NCI-H128 (cell line): ENCODE measurements at regions not wholly inside any gene's neighbourhood (a gene's known extent, or its start where the extent isn't known, plus 50 kb on each side); places are given as distances from the start of the nearest gene placed in this dataset.

Experiments
- DNase-seq: peaks from one replicate; lab custom pipeline; 2025; ENCODE audit not compliant: unreplicated experiment; lab: John Stamatoyannopoulos, UW

DNA sequence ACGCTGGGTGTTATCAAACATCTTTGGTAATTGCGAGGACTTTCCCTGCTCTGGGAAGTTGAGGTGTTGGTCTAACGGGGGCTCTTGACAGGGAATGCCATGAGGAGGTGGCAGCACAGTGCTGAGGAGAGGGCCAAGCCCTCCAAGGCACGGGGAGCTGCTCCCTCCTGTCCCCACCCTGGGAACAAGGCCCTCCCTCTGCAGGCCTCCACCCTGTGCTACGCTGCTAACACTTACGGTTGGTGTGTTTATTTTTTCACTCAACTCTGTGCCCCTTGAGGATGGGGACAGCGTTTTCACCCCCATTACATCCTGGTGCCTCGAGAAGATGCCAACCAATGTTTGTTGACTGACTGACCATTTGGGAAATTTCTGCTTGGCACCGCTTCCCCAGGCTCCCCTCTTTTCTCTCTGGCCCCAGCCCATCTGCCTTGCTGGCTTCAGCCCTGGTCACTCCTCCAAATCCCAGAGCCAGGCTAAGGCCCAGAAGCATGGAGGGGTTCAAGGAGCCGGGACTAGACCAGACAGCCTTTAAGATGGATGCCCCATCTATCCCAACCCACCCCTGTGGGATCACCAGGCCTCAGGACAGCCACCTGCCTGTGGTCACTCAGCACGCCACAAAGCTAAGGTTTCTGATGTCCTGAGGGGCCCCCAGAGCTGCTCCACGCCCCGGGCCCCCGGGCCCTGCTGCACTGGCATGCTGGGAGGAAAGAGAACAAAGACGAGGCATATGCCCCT lies 125.7 kb downstream of the BARX1 start:
- no peak for DNase-seq

DNA sequence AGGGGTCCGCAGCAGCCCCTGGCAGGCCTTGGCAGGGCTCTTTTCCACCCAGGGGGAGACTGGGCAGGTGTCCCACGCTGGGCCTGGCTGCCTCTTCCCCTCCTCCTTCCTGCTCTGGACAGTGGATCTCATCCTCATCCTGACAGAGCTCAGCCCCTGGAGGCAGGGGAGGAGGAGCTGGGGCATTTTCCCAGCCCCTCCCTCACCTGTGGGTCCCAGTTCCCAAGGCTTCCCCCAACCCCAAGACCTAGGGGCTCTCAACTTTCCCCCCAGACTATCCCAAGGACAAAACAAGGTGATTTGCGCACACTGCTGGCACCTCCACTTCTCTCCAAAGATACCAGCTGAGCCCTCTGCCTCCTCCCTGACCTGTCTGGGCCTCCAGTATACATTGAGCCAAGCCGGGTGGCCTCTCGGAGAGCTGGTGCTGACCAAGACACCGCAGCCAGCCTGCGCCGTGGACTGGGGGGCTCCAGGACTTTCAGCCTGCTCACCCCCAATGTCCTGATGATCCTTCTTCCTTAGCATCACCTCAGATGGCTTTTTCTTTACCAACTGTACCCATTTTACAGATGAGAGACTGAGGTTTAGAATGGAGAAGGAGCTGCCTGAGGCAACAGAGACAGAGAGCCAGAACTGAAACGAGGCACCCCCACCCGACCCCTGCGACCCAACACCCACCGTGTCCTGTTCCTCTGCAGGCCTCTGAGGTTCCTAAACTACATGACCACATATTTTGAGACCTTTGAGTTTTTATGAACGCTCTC lies 126.6 kb downstream of the BARX1 start:
- DNase-seq = no peak

DNA sequence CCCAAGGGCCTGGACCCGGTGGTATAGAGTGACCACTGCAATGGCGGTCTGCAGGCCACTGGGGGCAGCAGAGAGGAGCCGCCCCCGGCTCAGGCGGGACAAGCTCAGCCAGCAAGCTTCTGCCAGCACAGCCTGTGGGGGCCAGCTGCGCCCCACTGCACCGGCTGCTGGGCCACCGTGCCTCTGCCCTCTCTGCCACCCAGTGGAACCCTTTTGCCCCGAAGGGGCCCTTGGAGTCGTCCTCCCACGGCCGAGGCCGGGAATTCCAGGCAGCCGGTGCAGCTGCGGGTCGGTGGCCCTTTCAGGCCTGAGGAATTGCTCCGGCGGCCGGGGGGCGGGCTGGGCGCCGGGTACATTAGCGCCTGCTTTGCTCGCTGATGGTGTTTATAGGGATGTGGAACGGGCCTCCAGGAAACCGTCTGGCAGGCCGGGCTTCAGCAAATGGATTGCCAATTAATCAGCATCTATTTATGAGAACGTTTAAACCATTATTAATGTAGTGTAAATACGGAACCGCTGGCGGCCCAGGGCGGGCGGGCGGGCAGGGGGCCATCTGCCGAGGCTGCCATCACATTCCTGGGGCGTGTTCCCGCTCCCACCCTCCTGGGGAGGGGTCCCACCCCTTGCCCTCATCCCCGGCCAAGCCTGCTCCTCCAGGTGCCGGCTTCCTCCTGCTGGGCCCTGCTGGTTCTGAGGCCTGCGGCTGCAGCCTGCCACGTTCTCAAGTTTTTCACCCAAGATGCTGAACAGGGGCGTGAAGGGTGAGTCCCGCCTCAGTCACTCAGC lies 127.4 kb downstream of the BARX1 start:
- no peak for DNase-seq

DNA sequence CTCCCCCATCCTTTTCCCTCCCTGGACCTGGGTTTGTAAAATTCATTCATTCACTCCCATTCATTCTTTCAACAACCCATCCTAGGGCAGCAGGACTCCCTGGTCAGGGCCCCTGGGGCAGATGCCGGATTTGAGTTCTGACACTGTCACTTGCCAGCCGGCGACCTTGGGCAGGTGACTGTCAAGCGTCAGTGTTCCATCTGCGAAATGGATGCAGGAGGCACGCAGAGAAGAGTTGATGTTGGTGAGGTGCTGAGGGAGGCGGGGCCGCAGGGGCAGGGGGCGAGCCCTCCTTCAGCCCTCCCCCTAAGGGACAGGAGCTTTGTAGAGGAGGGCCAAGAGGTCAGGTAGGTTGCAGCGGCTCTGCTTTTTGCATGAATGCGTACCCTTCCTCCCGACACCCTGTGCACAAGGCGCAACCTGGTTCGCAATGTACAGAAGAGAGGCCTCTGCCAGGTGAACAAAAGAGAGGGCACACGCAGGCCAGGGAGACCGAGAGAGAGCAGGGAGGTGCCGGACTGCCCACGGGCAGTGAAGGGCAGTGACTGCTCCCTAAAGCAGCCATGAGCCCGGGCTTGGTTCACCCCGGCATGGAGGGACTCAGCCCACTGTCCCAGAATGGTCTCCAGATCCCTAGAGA lies 128.1 kb downstream of the BARX1 start:
- no peak for DNase-seq

DNA sequence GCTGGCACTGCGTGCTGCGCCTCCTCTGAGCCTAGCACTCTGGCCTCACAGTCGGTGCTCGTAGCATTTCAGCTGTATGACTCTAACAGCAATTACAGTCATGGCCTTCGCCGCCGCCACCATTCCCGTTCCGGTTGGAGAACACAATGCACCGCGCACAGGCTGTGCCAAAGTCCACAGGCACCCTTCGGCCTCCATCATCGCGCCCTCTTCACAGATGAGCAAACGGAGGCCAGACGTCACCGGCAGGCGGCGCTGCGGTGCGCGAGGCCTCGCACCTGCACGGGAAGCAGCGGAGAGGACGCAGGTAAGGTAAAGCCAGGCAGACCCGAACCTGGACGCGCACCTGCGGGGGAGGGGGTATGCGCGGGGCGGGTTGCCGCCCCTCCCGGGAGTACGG lies 128.9 kb downstream of the BARX1 start:
- no peak for DNase-seq

DNA sequence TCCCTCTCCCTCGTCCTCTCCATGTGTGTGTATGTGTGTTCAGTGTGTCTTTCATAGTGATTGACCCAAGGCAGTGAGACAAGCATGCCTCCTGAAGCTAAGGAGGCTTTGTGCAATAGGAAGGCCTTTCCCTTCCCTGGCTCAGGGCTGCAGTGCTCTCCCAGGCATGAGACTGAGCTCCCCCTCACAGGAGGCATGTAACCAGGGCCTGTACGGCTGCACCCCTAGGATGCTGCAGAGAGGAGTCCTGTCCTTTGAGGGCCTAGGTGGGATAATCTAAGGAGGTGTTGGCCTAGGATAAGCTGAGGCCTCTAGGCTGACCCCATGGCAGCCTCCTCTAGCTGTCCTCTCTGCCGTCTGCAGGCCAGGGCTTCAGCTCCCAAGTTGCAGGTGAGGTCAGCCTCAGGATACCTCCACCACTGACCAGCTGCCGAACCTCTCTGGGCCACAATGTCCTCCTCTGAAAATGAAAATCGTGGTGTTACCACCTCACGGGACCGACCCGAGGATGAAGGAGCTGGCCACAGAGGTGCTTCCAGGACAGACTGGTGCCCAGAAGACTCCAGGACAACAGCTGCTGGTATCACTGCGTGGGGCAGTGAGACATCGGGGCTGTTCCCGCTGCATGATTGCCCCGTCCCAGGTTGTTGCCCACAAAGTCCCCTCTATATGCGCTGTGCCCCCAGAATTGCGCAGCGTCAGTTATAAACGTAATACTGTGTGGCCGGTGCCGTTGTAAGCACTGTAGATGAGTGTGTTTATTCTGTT lies 129.6 kb downstream of the BARX1 start:
- DNase-seq = no peak

DNA sequence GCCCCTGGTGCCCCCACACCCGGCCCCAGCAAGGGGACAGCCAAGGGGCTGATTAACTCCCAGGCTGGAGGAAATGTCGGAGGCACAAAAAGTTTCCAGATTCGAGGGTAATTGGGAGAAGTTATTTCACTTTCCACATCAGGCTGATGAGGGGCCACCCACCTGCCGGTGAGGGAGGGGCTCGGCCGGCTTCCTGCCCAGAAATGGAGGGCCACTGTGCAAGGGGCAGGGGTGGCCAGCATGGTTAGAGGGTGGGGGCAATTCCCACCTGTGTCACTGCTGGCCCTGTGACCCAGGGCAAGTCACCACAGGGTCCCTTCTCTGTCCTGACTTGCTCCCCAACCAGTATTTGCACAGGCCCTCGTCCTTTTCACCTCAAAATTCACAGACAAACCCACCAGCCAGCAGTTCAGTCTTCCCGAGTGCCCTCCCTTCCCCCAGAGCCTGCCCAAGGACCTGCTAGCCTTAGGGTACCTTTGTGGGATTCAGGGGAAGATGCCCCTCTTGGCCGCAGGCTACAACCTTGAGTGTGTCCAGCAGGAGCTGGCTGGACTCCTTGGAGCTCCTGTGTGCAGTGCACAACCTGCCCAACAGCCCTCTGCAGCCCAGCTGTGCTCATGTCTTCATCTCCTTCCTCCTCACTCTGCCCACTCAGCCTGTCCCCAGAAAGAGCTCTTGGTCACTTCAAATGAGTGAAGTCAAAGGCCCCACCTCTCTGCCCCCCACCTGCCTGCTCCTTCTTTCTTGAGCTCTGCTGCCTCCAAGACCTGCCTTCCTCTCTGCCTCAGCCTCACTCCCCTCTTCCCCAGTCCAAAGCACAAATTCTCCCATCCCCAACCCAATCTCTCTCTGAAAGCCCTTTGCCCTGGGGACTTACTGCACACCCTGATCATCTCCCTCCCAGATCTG lies 130.5 kb downstream of the BARX1 start:
- no peak for DNase-seq

DNA sequence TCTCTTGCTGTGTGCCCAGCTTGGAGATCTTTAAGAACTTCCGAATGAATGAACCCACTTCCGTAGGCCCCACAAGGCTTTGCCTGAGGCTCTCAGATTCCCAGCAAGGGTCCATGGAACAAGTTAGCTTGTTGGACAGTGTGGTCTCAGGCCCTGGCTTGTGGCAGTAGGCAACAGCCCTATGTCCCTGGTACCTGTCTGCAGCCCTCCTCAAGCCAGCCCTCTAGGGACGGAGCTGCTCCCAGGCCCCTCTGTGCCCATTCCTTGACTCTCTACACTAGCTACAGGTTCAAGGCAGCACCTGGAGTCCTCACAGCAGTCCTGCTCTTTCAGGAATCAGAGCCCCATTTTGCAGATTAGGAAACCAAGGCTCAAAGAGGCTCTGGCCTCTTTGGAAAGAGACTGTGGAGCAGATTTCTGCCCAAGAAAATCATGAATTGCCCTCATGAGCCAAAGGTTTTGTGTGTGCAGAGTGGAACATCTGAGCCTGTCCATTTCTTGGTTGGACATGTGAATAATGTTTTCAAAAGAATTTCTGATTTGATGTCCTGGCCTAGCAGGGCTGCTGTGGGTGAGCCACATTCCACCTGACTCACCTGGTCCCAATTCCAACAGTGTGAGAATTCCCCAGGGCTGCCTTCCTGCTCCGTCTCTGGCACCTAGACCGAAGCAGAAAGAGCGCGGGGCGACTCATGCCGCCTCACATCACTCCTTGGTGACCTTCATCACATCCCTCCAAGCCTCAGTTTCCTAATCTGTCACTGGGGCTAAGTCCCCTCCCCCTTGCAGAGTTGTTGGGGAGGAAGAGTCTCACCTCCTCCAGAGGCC lies 131.7 kb downstream of the BARX1 start:
- DNase-seq = no peak

DNA sequence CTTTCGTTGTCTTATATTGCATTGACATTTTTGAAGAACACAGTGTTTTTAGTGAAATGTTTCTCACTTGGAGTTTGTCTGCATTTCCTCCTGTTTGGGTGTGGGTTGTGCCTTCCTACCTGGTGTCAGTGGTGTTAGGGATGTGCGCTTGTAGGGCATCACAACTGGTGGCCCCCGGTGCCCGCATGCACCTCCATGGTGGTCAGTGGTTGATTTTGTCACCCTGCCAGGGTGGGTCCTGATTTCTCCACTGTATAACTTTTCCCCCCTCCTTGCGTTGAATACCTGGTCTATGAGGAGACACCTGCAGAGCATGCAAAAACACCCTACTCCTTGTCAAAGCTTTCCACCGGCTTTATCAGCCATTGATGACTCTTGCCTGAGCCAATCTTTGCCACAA lies 132.9 kb downstream of the BARX1 start:
- DNase-seq = no peak

DNA sequence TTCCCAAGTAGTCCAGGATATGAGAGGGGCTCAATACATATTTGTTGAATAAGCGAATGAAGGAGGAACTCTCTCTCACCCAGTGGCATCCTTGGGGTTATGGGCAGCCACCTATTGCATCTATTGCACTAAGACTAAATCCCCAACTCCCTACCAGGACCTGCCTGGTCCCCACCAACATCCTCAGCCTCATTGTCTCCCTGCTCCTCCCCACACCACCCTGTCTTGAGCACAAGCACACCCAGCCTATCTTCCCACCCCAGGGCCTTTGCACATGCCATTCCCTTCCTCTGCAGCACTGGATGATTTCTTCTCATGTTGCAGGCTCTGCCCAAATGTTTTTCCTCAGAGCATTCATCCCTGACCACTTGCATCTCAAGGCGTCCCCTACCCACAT lies 133.8 kb downstream of the BARX1 start:
- DNase-seq = no peak

DNA sequence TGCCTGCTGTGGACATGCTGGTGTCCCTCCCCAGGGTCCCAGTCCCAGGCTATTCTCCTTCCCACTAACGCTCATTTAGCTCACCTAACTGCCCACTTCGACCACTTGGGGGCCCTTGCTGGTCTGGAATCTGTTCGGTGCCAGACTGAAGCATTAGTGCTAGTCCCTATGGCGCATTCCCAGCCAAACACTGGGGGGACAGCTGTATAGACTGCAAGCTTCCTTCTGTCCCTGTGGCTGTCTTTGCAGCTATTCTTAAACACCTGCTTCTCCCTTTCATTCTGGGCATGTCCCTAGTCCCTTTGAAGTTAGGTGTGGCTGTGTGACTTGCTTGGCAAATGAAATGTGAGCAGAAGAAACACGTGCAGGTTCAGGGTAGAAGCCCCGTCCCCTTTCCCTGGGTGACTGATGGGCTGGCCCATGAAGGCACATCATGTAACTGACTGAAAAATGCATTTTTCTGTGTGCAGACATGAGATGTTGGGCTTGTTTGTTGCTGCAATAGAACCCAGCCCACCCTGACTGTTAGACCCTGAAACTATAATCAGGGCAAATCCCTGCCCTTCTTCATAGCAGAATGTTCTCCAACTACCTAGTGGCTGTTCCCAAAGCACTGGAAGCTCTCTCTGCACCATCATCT lies 134.4 kb downstream of the BARX1 start:
- no peak for DNase-seq

DNA sequence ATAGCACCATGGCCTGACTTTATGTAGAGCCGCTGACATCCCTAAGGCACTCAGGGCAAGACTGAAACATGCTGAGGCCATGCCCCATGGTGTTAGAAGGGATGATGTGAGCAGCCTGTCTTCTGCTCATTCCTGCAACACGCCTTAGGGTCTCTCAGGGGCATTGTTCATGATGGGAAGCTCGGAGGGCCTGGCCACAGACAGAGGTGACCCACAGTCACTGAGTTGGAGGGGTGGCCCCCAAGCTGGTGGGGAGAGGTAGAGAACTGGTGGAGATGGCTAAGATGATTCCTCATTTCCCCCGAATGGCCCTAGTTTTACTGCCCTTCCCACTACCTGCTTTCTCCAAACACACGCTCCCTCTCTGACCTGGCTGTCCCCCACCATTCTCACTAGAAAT lies 135.2 kb downstream of the BARX1 start:
- no peak for DNase-seq

DNA sequence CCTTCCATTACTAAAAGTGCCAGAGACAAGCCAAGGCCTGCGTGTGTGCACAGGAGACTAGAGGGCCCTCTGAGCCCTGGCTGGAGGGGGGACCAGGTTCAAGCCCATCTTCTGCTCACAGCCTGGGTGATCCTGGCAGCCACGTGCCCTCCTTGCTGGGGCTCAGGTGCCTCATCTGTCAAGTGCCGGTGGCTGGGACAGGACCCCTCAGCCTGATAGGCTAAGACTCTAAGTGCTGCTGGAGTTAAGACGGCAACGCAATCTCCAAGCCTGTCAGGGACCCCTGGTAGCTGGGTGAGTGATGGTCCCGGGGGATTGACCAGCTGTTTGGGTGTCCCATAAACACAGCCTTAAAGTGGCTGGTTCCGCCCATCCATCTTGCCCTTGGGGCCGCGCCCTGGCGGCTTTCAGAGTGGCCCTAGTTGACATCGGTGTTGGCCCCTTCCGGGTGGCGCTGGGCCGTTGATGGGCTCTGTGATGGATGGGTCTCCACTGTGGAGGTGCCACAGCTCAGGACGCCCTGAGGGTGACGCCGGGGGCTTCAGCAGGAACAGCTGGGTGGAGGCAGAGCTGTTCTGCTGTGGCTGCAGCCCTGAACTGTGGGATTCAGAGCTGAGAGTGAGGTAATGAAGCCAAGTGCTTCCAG lies 136.2 kb downstream of the BARX1 start:
- DNase-seq = no peak

DNA sequence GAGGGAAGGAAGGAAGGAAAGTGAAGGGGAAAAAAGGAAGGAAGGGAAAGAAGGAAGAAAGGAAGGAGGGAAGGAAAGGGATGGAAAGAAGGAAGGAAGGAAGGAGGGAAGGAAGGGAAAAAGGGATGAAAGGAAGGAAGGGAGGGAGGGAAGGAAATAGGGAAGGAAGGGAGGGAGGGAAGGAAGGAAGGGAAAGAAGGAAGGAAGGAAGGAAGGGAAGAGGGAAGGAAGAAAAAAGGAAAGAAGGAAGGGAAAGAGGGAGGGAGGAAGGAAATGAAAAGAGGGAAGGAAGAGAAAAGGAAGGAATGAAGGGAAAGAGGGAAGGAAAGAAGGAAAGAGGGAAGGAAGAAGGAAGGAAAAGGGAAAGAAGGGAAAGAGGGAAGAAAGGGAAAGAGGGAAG lies 136.9 kb downstream of the BARX1 start:
- DNase-seq = no peak

DNA sequence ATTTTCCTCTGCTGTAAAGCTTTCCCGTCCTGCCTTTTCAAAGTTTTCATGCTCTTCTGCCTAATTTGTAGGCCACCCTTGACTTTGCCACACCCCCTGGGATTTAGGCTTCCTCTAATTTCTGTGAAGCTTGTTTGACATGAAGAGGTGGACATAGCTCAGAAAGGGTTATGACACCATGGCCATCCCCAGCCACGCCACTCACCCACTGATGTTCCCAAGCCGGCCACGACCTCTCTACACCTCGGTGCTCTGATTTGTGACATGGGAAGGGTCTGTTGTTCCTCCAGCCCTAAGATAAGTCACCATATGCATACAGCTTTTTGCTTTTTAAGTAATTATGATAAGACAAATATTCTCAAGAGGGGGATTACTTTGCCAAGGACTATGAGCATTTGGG lies 139.5 kb downstream of the BARX1 start:
- no peak for DNase-seq

DNA sequence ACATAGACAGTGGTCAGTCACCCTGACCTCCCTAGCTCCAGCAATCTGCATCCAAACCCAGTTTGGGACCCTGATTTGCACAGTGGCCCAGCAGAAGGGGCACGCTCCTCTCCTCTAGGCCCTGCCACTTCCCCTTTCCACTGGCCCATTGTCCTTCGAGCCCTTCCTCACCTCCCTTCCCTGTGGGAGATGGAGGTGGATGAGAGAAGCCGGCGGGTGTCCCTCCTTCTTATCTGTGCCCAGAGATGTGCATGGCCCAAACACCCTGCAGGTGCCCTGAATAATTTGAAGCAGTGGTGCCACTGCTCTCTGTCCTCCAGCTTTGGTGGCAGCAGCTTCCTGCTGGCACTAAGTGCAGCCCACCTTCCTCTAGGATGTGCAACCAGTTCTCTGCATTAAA lies 140.0 kb downstream of the BARX1 start:
- no peak for DNase-seq

DNA sequence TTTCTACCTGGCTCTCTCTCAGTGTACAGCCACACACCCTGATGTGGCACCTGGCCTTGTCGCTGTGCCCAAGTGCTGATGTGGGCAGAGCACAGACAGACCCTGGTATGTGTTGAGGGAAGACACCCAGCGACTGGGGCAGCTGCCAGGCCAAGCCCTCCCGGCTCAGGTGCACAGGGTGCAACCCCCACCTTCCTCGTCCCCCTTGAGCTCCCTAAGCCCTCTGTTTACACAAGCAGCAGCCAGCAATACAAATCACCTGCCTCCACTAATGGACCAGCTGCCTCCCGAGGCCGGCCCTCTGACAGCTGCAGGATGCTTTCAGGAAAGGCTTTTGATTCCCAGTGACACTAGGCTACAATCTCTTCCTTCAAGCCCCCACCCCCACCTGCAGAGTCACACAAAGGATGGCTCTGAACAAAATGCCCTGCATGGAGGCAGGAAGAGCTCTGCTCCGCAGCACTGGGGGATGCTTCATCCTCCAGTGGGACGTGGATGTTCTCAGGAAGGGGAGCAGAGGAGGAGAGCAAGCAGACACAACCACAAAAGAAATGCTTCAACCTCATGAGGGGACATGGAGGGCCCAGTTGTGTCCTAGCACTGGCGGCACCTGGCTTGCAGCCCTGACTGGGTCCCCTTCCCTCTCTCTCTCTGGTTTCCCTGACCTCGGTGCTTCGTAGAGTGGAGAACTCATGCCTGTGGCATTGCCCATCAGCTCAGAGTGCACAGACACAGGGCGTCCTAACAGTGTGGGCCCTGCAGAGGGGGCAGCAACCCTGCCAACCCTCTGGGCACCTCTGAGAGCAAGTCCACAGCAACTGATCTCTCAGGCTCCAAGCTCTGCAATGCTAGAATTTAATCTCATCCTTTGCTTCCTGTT lies 140.8 kb downstream of the BARX1 start:
- peak; percentile 88 for DNase-seq
